GM12865 (cell line): ENCODE measurements at regions not wholly inside any gene's neighbourhood (a gene's known extent, or its start where the extent isn't known, plus 50 kb on each side); places are given as distances from the start of the nearest gene placed in this dataset.

ENCODE experiments used
- DNase-seq: peaks from one replicate; pipeline ENCODE4 v3.0.0; 2010; ENCODE audit warnings: low read depth
- H3K4me3 ChIP-seq: 2 replicates; pipeline ENCODE4 v1.5.1; 2011; ENCODE audit warnings: mild to moderate bottlenecking, low read depth, low read length, control low read depth
- CTCF ChIP-seq: IDR thresholded peaks from 2 replicates; pipeline ENCODE4 v1.5.1; 2011; ENCODE audit warnings: low read length, control low read depth, low read depth, inconsistent platforms; ENCODE audit not compliant: insufficient read depth; ENCODE audit errors: missing control alignments

GRCh38 chr14:61187196-61187905, 93.8 kb downstream of the TMEM30B start:
- DNase-seq, result no peak
- H3K4me3 ChIP-seq, result no peak overlapping the region
- no peak for TF ChIP-seq CTCF

- DNase-seq, result no peak
- TF ChIP-seq CTCF, result no peak
- no peak overlapping the region for H3K4me3 ChIP-seq
Observed at GRCh38 chr14:61186341-61187195, 94.6 kb downstream of the TMEM30B start.

- no peak overlapping the region for H3K4me3 ChIP-seq
- no peak for TF ChIP-seq CTCF
- no peak for DNase-seq
Observed at GRCh38 chr14:61185534-61185933, 95.6 kb downstream of the TMEM30B start.

- no peak for DNase-seq
- no peak for TF ChIP-seq CTCF
- no peak overlapping the region for H3K4me3 ChIP-seq
Observed at GRCh38 chr14:61184112-61184511, 97.0 kb downstream of the TMEM30B start.

- no peak for DNase-seq
- H3K4me3 ChIP-seq, result no peak overlapping the region
- TF ChIP-seq CTCF, result no peak
Observed at GRCh38 chr14:61183196-61183885, 97.8 kb downstream of the TMEM30B start.

GRCh38 chr14:61179796-61180398, 101.2 kb downstream of the TMEM30B start:
- no peak for DNase-seq
- H3K4me3 ChIP-seq, result no peak overlapping the region
- no peak for TF ChIP-seq CTCF
